SU-DHL-6 (cell line): ENCODE measurements at regions not wholly inside any gene's neighbourhood (a gene's known extent, or its start where the extent isn't known, plus 50 kb on each side); places are given as distances from the start of the nearest gene placed in this dataset.

ENCODE experiments used
- EZH2phosphoT487 ChIP-seq: fragments of 200-600 bp; sonication (generic), shearing (Covaris generic); conservative IDR thresholded peaks from 2 replicates; pipeline ENCODE4 v1.6.1; 2018; ENCODE audit warnings: mild to moderate bottlenecking, antibody characterized with exemption, low read length, moderate library complexity, mixed read lengths
- TF ChIP-seq, protein P1 (sequence below): fragments of 200-600 bp; sonication (generic); IDR thresholded peaks from one replicate; pipeline ENCODE4 v1.5.1; 2017; ENCODE audit warnings: antibody characterized with exemption, mild to moderate bottlenecking, low read length, moderate library complexity; ENCODE audit not compliant: insufficient read depth, poor library complexity, severe bottlenecking

GRCh38 chr18:72174972-72175649 is 369.0 kb downstream of the CBLN2 start:
- TF ChIP-seq, protein P1, sequence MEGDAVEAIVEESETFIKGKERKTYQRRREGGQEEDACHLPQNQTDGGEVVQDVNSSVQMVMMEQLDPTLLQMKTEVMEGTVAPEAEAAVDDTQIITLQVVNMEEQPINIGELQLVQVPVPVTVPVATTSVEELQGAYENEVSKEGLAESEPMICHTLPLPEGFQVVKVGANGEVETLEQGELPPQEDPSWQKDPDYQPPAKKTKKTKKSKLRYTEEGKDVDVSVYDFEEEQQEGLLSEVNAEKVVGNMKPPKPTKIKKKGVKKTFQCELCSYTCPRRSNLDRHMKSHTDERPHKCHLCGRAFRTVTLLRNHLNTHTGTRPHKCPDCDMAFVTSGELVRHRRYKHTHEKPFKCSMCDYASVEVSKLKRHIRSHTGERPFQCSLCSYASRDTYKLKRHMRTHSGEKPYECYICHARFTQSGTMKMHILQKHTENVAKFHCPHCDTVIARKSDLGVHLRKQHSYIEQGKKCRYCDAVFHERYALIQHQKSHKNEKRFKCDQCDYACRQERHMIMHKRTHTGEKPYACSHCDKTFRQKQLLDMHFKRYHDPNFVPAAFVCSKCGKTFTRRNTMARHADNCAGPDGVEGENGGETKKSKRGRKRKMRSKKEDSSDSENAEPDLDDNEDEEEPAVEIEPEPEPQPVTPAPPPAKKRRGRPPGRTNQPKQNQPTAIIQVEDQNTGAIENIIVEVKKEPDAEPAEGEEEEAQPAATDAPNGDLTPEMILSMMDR, result no peak
- no peak for TF ChIP-seq EZH2phosphoT487
